Aorta (tissue), 5 donors: ENCODE measurements at regions not wholly inside any gene's neighbourhood (a gene's known extent, or its start where the extent isn't known, plus 50 kb on each side); places are given as distances from the start of the nearest gene placed in this dataset.

ENCODE experiments used
- ATAC-seq: fragments of 200-7000 bp; cut with Tn5 transposase; one replicate; pipeline ENCODE4 v1.9.1; 2022; ENCODE audit warnings: moderate library complexity; ENCODE audit not compliant: low FRiP score
- DNase-seq, 2 donors: peaks; one replicate each; pipeline ENCODE4 v3.0.0-alpha.2; 2020
- H3K27ac ChIP-seq, 2 donors: one replicate each; pipeline ENCODE4 v1.5.1; 2013; ENCODE audit warnings: low read length in 2 of 2, mild to moderate bottlenecking in 2 of 2, moderate library complexity in 2 of 2, control low read depth in 1 of 2, inconsistent platforms in 1 of 2, low read depth in 1 of 2
- H3K27me3 ChIP-seq, 2 donors: one replicate each; pipeline ENCODE4 v1.6.1; 2013; ENCODE audit warnings: control low read depth in 1 of 2, low read length in 1 of 2, mild to moderate bottlenecking in 1 of 2, moderate library complexity in 1 of 2; ENCODE audit not compliant: insufficient read depth in 2 of 2, control insufficient read depth in 1 of 2
- H3K36me3 ChIP-seq, 2 donors: one replicate each; pipeline ENCODE4 v1.6.1; 2013; ENCODE audit warnings: control low read depth in 1 of 2, low read length in 1 of 2, mild to moderate bottlenecking in 1 of 2; ENCODE audit not compliant: insufficient read depth in 2 of 2, control insufficient read depth in 1 of 2
- H3K4me1 ChIP-seq, 2 donors: one replicate each; pipeline ENCODE4 v1.6.1; 2013; ENCODE audit warnings: low read length in 2 of 2, control low read depth in 1 of 2, mild to moderate bottlenecking in 1 of 2, moderate library complexity in 1 of 2; ENCODE audit not compliant: insufficient read depth in 2 of 2, control insufficient read depth in 1 of 2
- H3K4me3 ChIP-seq, 2 donors: one replicate each; pipeline ENCODE4 v1.5.1; 2013; ENCODE audit warnings: low read length in 2 of 2, control low read depth in 1 of 2, mild to moderate bottlenecking in 1 of 2
- H3K9me3 ChIP-seq: one replicate; pipeline ENCODE4 v1.6.1; 2013; ENCODE audit warnings: mild to moderate bottlenecking, low read length; ENCODE audit not compliant: control insufficient read depth
- WGBS, 2 donors: extraction: QIAGEN DNeasy Blood & Tissue Kit; methylation state at CpG; one replicate each; pipeline ENCODE4 v1.1.7; 2013; 5-methylcytosine and 5-hydroxymethylcytosine counted together
- intact Hi-C, 2 donors: fragments of 100-400 bp; cut with DNase I; formaldehyde crosslinking; loops; one replicate each; pipeline versions ENCODE4 v1.14.2 to v1.15.0; 2022
- donor health status: healthy with polysubstance abuse.
- donor health status: Bipolar disorder and iron deficiency.
- donor health status: DM: no; HTN: no; CAD: no.
- donor health status: DM: no; HTN: no; CAD: no.
- donor health status: DM: yes; HTN: yes; CAD: no.

GRCh38 chr4:175906384-175906783 lies 94.3 kb upstream of the GPM6A start:
- DNase-seq (no peak), ATAC-seq (no peak)
- H3K36me3 ChIP-seq, result no peaks in the 10 kb centered on the region
- no peak overlapping the region for H3K4me3 ChIP-seq
- no peaks in the 10 kb centered on the region for H3K9me3 ChIP-seq
- intact Hi-C loops, result no loop called here
- no peaks in the 10 kb centered on the region for H3K27me3 ChIP-seq
- H3K4me1 ChIP-seq, result no peaks in the 10 kb centered on the region
- H3K27ac ChIP-seq, result no peak overlapping the region
- 46 to 51% methylated on average over 5 of the region's 5 CpGs for WGBS, 2 donors

DNA sequence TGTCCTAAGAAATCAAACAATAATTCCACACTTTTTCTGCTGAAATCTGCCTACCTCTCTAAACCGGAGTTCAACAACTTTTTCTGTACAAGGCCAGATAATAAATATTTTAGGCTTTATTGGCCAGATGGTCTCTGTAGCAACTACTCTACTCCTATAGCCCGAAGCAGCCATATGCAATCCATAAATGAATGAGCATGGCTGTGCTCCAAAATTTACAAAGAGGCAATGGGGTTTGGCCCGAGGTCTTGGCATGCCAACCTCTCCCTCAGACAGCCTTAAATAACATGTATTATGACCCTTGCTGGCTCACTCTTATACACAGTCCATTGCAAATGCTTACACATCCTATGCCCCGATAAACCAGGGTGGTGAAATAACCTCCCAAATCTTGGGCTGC lies 98.6 kb upstream of the GPM6A start:
- Histone ChIP-seq H3K27me3 (no peaks in the 10 kb centered on the region), H3K4me3 (no peak overlapping the region), H3K4me1 (no peaks in the 10 kb centered on the region), H3K9me3 (no peaks in the 10 kb centered on the region), H3K36me3 (no peaks in the 10 kb centered on the region), H3K27ac (no peak overlapping the region)
- DNase-seq (no peak), ATAC-seq (no peak)
- WGBS, 2 donors, result 24 to 53% methylated on average over 4 of the region's 4 CpGs
- intact Hi-C loops, result no loop called here

- DNase-seq (no peak), ATAC-seq (no peak)
- H3K27ac ChIP-seq, result no peak overlapping the region
- H3K4me1 ChIP-seq, result no peaks in the 10 kb centered on the region
- H3K9me3 ChIP-seq, result no peaks in the 10 kb centered on the region
- H3K36me3 ChIP-seq, result no peaks in the 10 kb centered on the region
- no peaks in the 10 kb centered on the region for H3K27me3 ChIP-seq
- no peak overlapping the region for H3K4me3 ChIP-seq
- 61 to 66% methylated on average over 6 of the region's 6 CpGs for WGBS, 2 donors
- intact Hi-C loops, result no loop called here
Observed at GRCh38 chr4:175916626-175917351, 104.7 kb upstream of the GPM6A start.

- H3K4me1 ChIP-seq, result no peaks in the 10 kb centered on the region
- DNase-seq (no peak), ATAC-seq (no peak)
- 59 to 60% methylated on average over 5 of the region's 5 CpGs for WGBS, 2 donors
- H3K36me3 ChIP-seq, result no peaks in the 10 kb centered on the region
- H3K27me3 ChIP-seq, result no peaks in the 10 kb centered on the region
- no peak overlapping the region for H3K27ac ChIP-seq
- H3K4me3 ChIP-seq, result no peak overlapping the region
- intact Hi-C loops, result no loop called here
- H3K9me3 ChIP-seq, result no peaks in the 10 kb centered on the region
Observed at GRCh38 chr4:175927121-175927520, 115.1 kb upstream of the GPM6A start.

DNA sequence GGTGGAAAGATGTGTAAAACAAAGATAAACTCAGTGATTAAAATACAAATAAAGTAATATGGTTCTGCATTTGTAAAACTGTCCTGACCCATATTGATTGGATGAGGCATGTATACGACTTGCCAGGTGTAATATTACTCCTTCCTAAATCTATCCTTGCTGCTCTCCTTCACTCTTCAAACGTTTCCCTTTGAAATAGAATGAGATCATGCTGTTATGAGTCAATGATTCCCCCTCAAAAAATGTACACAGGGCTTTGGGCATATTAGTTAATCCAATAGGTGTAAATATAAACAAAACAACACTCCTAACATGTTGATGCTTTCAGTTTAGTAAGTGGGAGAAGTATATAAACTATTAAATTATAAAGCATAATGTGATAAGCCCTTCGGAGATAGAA lies 117.4 kb upstream of the GPM6A start:
- no peaks in the 10 kb centered on the region for H3K36me3 ChIP-seq
- WGBS, 2 donors, result 60 to 69% methylated on average over 3 of the region's 3 CpGs
- no peak overlapping the region for H3K27ac ChIP-seq
- ATAC-seq (no peak), DNase-seq (no peak)
- no peak overlapping the region for H3K4me3 ChIP-seq
- H3K9me3 ChIP-seq, result no peaks in the 10 kb centered on the region
- no peaks in the 10 kb centered on the region for H3K27me3 ChIP-seq
- intact Hi-C loops, result no loop called here
- no peaks in the 10 kb centered on the region for H3K4me1 ChIP-seq

GRCh38 chr4:175929932-175930331 lies 117.9 kb upstream of the GPM6A start:
- H3K4me1 ChIP-seq, result no peaks in the 10 kb centered on the region
- no peak overlapping the region for H3K4me3 ChIP-seq
- H3K9me3 ChIP-seq, result no peaks in the 10 kb centered on the region
- H3K27me3 ChIP-seq, result no peaks in the 10 kb centered on the region
- no peak overlapping the region for H3K27ac ChIP-seq
- intact Hi-C loops, result no loop called here
- 65 to 69% methylated on average over 3 of the region's 3 CpGs for WGBS, 2 donors
- DNase-seq (no peak), ATAC-seq (no peak)
- H3K36me3 ChIP-seq, result no peaks in the 10 kb centered on the region

DNA sequence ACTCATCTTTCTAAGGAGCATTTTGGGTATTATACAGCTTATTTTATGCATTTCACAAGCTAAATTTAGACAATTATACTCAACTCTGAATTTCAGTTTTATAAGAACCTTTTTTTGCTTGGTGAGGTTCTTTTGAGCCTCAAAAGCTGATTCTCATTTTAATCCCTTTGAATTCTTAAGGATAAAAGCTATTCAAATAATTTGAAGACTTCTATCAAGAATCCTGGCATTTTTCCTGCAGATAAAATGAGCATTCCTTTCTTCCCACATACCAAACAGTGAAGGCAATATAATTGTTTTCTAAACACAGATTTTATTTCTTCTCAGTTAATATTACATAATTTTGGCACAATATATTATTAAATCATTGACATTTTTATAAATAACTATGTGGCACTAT lies 118.4 kb upstream of the GPM6A start:
- H3K36me3 ChIP-seq, result no peaks in the 10 kb centered on the region
- ATAC-seq (no peak), DNase-seq (no peak)
- H3K4me3 ChIP-seq, result no peak overlapping the region
- no peaks in the 10 kb centered on the region for H3K9me3 ChIP-seq
- intact Hi-C loops, result no loop called here
- no peaks in the 10 kb centered on the region for H3K27me3 ChIP-seq
- H3K4me1 ChIP-seq, result no peaks in the 10 kb centered on the region
- H3K27ac ChIP-seq, result no peak overlapping the region

DNA sequence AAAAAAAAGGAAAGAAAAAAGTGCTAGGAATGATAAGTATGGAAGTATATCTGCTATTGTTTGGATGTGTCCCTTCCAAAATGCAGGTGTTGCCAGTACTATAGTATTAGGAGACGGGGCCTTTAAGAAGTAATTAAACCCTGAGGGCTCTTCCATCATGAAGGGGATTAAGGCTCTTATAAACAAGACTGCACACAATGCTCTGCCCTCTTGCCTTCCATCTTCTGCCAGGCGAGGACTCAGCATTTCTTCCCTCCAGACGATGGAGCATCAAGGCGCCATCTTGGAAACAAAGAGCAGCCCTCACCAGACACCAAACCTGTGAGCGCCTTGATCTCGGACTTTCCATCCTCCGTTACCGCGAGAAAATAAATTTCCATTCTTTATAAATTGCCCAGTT lies 120.1 kb upstream of the GPM6A start:
- 97 to 98% methylated on average over 9 of the region's 9 CpGs for WGBS, 2 donors
- intact Hi-C loops, result no loop called here
- no peak for ATAC-seq

DNA sequence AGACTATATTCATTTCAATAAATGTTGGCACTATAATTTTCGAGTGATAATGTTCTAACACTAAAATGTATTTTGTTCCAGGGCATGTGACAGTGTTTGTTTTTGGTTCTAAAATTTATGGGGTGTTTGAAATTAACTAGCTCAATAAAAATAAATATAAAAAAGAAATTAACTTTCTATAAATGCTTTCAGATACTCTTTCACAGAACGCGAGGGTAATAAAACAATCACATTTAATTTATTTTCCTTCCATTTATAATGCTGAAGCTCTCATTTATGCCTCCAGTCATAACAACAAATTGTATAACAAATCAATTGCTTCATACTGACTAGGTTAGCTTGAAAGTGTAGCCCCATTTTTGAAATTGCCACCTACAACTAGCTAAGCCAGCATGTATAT lies 122.4 kb upstream of the GPM6A start:
- DNase-seq (no peak), ATAC-seq (no peak)
- H3K4me1 ChIP-seq, result no peaks in the 10 kb centered on the region
- no peak overlapping the region for H3K27ac ChIP-seq
- intact Hi-C loops, result no loop called here
- 66 to 74% methylated on average over 3 of the region's 3 CpGs for WGBS, 2 donors
- H3K9me3 ChIP-seq, result no peaks in the 10 kb centered on the region
- no peaks in the 10 kb centered on the region for H3K36me3 ChIP-seq
- H3K4me3 ChIP-seq, result no peak overlapping the region
- no peaks in the 10 kb centered on the region for H3K27me3 ChIP-seq

More for the DNA sequence above, 120.1 kb upstream of the GPM6A start:
- H3K4me3 ChIP-seq, result no peak overlapping the region
- DNase-seq, result no peak
- no peaks in the 10 kb centered on the region for H3K4me1 ChIP-seq
- no peak overlapping the region for H3K27ac ChIP-seq
- no peaks in the 10 kb centered on the region for H3K27me3 ChIP-seq
- H3K9me3 ChIP-seq, result no peaks in the 10 kb centered on the region
- no peaks in the 10 kb centered on the region for H3K36me3 ChIP-seq
